HG03571 (cell line): ENCODE measurements at regions not wholly inside any gene's neighbourhood (a gene's known extent, or its start where the extent isn't known, plus 50 kb on each side); places are given as distances from the start of the nearest gene placed in this dataset.
A peak's percentile ranks its signal among the peaks of the same experiment; 100 is the strongest.
"Not testable (repeated sequence)": the region's sequence is repeated elsewhere in the genome, so short reads cannot be mapped to it uniquely, and the experiment has no call there.

ENCODE experiments used
- ATAC-seq: cut with Tn5 transposase; IDR thresholded peaks from one replicate; pipeline ENCODE4 v1.9.1; 2021; ENCODE audit not compliant: unreplicated experiment

DNA sequence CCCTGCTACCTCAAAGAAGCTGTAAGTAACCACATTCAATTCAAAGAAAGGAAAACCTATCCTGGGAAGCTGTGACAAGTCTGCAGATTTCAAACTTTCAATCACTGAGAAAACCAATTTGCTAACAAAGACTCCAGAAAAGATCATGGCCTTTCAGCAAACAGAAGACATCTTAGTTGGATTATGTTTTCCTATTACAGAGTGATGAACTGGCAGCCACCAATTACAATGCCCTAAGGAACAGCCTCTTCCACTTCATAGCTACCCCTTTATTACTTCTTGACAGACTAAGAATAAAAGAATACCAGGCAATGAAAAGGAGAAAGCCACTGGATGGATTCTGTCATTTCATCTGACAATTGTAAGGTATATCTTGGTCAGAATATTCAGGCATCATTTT is 128.2 kb upstream of the RASEF start:
- ATAC-seq = no peak

DNA sequence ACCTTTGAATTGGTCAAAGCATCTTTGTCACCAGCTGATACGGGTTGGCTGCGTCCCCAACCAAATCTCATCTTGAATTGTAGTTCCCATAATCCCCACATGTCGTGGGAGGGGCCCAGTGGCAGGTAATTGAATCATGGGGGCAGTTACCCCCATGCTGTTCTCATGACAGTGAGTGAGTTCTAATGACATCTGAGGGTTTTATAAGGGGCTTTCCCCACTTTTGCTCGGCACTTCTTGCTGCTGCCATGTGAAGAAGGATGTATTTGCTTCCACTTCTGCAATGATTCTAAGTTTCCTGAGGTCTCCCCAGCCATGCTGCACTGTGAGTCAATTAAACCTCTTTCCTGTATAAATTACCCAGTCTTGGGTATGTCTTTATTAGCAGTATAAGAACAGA is 126.1 kb upstream of the RASEF start:
- ATAC-seq = not testable (repeated sequence)

DNA sequence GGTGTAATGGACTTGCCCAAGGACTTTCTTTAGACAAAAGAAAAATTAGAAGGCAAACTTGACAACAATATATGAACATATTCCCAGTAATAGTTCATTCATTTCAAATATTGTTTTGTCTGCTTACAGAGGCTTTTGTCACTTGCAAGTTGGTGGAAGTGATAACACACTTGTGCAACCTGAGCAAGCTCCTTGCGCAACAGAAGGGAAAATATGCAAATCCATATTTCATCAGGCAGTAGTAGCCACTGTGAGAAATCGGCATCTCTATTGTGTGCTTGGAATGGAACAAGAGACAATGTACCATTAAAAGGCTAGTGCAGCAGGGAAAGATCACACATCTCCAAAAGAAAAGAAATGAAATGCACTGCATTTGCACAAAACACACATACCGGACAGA is 125.3 kb upstream of the RASEF start:
- ATAC-seq = no peak

DNA sequence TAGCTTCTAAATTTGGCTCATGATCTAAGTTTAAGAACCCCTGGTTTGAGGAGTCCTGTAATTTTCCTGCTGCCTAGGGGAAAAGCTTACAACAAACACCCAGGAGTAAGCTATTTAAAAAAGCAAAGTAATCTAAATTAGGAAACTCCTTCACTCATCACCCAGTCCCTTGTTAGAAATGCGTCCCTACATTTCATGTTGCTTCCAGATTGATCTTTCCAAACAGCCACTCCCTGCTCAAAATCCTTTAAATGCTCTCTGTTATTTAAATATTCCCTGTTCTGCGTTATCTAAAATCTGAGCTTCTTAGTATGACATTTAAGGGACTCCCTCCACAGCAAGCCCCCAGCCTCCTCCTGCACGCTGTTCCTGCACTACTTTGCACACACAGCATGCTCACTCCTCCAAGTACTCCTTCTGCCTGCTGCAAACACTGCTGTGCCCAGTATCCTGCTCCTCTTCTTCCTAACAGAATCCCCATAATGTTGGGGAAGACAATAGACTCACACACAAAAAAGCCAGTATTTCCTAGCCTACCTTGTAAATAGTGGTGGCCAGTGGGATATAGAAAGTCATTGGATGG is 123.3 kb upstream of the RASEF start:
- ATAC-seq = no peak

DNA sequence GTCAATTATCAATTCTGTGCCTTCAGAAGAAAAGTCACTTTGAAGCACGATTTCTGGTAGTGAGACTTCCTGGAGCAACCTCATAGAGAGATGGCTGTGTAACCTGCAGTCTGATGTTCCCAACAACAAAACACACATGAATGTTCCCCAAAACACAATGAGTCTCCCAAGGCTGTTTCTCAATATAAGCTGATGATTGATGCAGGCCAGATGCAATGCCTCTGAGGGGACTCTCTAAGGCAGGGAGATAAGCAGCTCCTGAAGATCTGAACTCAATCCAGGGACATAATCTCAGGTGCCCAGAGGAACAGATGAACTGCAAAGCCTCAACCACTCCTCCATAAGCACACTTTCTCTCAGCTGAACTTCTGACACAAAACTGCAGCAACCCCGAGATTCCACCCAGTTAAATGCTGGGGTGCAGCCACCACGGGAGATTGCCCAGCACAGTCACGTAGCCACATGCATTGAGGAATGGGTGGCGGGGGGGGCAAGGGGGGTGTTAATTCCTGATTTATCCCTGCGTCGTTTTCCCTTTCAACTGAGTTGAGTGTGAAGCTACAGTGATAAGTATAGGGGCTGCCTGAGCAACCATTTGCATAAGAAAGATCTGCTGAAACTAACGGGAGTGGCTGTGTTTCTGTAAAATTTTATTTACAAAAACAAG is 122.7 kb upstream of the RASEF start:
- no peak for ATAC-seq

DNA sequence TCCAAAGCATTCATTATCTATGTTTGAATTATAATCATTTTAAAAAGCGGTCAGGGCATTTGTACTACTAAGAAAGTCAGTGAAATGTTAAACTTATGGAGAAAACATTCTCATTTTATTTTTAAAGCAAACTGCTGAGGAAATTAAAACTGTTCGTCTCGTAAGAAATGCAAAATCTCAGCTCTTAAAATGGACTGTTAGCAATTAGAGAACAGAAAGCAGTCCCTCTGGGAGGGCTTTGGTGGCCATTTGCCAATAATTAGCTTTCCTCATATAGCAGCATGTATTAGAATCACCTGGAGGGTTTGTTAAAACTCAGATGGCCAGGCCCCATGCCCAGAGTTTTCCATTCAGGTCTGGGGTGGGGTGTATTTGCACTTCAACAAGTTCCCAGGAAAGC is 120.7 kb upstream of the RASEF start:
- ATAC-seq = no peak

GRCh38 chr9:83182071-83182470 is 119.1 kb upstream of the RASEF start:
- no peak for ATAC-seq

GRCh38 chr9:83178717-83179116 is 115.8 kb upstream of the RASEF start:
- no peak for ATAC-seq

DNA sequence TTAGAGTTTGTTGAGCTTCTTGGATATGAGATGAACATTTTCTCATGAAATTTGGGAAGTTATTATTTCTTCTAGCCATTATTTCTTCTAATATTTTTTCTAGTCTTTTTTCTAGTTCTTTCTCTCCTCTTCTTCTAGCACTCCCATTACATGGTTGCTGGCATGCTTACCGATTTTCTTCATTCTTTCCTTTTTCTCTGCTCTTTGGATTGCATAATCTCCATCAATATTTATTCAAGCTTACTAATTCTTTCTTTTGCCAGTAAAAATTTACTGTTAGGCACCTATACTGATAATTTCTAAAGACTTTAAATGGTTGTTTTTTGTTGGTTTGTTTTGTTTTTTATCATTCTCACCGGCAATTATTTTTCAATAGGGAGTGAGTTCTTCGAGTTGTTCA is 114.8 kb upstream of the RASEF start:
- no peak for ATAC-seq

DNA sequence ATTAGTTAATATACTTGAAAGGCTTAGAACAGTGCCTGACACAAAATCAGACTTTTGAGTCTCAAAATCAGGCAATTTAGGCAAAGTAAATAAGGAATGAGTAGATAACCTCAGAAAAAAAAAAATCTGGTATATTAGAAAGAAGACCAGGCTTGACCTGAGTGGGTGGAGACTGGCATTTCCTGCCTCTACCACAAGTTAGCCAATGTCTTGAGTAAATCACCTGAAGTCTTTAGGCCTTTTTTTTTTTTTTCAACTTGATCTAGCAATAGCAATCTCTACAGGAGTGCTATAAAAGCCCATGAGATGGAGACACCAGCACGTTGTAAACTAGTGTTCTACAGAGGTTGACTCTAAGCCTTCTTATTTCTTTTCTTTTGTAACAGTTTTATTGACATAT is 104.2 kb upstream of the RASEF start:
- no peak for ATAC-seq

- ATAC-seq = no peak
Observed at GRCh38 chr9:83166372-83166771, 103.4 kb upstream of the RASEF start.

GRCh38 chr9:83155733-83156132 is 92.8 kb upstream of the RASEF start:
- no peak for ATAC-seq

DNA sequence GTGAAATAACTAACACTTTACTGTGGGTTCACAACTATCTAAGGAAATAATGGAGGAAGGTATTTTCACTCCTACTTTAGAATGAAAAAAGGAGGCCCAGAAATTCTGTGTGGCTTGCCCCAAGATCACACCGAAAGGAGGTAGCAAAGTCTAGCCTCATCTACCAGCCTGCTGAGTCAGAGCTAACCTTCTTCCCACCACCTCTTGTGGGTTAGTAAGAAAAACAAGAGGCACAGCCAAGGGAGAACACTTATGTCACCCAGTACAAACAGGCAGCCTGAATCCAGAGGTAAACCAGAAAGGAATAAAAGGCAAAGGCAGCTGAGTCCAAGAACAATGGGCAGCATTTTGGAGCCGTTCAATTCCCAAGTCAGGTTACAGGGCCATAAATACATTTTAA is 91.9 kb upstream of the RASEF start:
- no peak for ATAC-seq

- ATAC-seq = peak; percentile 95
Observed at GRCh38 chr9:83154087-83154736, 91.3 kb upstream of the RASEF start.

GRCh38 chr9:83153030-83153429 is 90.1 kb upstream of the RASEF start:
- ATAC-seq = no peak

GRCh38 chr9:83151627-83152137 is 88.7 kb upstream of the RASEF start:
- no peak for ATAC-seq

DNA sequence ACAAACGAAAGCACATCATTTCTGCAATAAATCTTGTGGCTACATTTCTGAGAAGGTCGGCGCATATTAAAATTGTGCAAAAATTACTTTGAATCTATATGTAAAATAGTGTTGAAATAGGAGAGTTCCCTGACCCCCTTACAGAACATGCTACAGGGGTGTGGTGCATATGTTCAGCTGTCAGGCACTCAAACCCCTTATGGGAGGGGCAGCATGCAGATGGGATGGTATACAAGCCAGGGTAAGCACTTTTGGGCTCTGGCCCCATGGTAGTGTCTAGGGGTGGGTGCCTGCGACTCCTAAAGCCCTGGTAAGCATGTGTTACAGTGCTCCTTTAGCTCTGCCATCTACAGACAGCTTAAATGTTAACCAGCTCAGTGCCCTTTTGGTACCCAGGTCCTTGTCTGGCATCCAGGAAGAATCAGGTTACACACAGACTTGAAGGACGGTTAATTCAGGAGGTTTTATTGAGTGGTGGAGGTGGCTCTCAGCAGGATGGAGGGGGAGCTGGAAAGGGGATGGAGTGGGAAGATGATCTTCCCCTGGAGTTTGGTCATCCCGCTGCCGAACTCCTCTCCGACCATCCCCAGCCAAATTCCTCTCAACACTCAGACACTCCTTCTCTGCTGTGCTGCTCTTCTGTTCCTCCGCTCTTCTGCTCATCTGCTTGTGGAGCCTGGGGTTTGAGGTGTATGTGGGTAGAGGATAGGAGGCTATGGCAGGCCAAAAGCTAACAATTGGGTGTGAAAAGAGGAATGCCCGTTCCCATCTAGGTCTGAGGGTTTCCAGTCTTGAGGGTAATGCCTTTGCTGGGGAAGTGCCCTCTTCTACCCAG is 84.6 kb upstream of the RASEF start:
- ATAC-seq = no peak

- no peak for ATAC-seq
Observed at GRCh38 chr9:83146325-83146724, 83.4 kb upstream of the RASEF start.

- ATAC-seq = no peak
Observed at GRCh38 chr9:83144492-83144891, 81.5 kb upstream of the RASEF start.

- no peak for ATAC-seq
Observed at GRCh38 chr9:83142389-83142788, 79.4 kb upstream of the RASEF start.

DNA sequence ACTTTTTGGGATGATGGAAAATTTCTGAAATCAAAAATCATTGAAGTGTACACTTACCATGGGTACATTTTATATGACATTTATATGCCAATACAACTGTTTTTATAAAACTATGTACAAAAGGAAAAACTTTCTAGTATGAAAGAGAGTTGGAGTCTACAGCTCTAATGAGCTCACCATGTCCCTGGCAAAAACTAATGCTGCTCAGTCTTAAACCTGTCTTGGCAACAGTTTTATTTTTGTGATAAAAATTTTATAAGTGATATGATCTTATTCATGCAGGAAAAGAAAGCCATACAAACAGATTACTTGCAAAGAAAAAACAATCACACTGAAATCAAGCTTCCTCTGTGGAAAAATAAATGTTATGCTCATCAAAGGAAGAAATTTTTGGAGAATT is 78.9 kb upstream of the RASEF start:
- ATAC-seq = no peak

DNA sequence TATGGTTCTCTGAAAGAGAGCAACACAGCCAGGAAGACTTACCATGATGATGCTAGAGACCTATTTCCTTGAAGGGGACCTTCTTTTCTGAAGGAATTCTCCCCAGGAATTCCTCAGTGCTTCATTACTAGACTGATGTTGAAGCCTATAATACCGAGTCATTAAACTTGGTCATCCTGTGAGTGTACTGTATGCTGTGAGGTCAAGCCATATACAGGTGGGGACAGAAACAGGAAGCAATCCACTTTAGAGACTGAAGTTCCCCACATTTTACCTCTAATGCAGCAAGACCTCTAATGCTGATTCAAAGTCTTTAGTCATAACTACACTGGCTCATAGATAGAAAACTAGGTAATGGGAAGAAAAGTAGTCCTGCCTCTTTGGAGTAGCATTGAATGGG is 77.1 kb upstream of the RASEF start:
- ATAC-seq = no peak
